HG02588 (cell line): ENCODE measurements at regions not wholly inside any gene's neighbourhood (a gene's known extent, or its start where the extent isn't known, plus 50 kb on each side); places are given as distances from the start of the nearest gene placed in this dataset.
A peak's percentile ranks its signal among the peaks of the same experiment; 100 is the strongest.
"Not testable (repeated sequence)": the region's sequence is repeated elsewhere in the genome, so short reads cannot be mapped to it uniquely, and the experiment has no call there.

Experiments
- ATAC-seq: cut with Tn5 transposase; IDR thresholded peaks from one replicate; pipeline ENCODE4 v1.9.1; 2021; ENCODE audit warnings: mild to moderate bottlenecking, moderate library complexity; ENCODE audit not compliant: unreplicated experiment

- ATAC-seq, result not testable (repeated sequence)
Observed at GRCh38 chr1:80288750-80289149, 1282.2 kb upstream of the ADGRL4 start.

- ATAC-seq, result no peak
Observed at GRCh38 chr1:80282536-80282935, 1276.0 kb upstream of the ADGRL4 start.

GRCh38 chr1:80278936-80279335 lies 1272.4 kb upstream of the ADGRL4 start:
- ATAC-seq, result no peak

DNA sequence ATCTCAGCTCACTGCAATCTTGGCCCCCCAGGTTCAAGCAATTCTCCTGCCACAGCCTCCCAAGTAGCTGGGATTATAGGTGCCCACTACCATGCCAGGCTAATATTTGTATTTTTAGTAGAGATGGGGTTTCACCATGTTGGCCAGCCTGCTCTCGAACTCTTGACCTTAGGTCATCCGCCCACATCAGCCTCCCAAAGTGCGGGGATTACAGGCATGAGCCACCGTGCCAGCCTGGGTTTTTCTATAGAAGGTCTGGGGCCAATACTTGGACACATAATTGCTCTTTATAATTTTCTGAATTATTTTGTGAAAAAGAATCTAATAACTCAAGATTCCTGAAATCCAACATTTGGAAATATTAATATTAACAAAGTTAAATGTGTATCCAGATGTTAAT lies 1267.7 kb upstream of the ADGRL4 start:
- no peak for ATAC-seq

DNA sequence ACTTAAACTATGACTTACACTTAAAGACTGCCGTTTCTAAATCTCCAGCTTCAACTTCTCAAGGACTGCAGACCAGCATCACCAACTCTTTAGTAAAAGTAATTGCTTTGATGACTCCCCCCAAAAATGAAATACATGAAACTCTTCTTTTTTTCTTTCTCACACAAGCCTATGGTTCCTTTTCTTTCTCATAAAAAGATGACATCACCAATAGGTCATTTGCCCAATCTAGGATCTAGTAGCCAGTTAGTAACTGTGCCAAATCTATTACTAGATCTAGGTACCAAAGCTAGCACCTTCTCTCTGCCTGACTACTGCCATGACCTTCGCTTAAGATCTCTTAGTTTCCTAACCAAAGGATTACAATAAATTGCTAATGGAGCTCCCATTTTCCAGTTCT lies 1266.0 kb upstream of the ADGRL4 start:
- ATAC-seq, result no peak

- no peak for ATAC-seq
Observed at GRCh38 chr1:80258659-80259058, 1252.1 kb upstream of the ADGRL4 start.

GRCh38 chr1:80251591-80251990 lies 1245.1 kb upstream of the ADGRL4 start:
- ATAC-seq, result no peak

DNA sequence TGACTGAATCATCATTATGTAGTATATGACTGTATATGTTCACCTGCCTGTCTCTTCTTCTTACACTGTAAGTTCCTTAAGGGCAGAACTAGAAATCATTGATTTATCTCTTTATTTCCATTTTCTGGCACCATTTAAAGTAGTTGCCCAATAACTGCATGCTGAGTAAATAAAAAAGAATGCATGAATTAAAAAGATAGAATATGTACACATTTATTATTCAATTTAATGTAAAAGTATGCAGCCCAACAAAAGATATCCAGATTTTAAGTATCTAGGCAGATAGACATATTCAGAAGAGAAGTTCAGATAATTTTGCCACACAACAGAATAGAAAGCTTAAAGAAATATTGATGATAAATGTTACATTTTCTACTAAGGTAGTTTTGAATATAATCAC lies 1244.6 kb upstream of the ADGRL4 start:
- ATAC-seq, result no peak

DNA sequence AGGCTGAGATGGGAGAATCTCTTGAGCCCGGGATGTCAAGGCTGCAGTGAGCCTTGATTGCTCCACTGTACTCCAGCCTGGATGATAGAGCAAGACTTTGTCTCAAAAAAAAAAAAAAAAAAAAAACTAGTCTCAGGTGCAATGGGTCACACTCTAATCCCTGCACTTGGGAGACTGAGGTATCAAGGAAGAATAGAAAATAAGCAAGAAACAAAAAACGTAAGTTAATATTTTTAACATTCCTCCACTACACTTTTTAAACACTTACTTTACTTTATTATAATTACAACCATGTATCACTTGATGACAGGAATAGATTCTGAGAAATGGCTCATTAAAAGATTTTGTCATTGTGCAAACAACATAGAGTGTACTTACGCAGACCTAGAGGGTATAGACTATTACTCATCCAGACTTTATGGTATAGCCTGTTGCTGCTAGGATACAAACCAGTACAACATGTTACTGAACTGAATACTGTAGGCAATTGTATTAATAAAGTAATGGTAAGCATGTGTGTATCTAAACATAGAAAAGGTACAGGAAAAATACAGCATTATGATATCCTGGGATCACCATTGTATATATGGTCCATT lies 1244.1 kb upstream of the ADGRL4 start:
- no peak for ATAC-seq

DNA sequence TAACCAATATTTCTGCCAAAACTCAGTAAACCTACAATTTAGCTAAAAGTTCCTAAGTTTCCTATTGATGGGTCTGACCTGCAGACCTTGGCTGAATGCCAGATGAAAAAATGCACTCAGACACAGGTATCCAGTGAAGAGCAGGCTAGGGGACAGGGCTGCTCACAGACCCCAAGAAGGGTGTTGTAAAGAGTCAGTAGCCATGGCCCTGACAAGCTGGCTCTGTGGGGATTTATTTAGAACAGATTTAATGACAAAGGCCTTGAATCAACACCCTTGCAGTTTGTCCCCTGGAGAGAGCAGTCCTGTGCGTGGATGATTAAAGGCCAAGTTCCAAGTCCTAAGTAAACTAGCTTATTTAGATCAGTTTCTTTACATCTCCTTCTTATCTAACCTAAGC lies 1243.2 kb upstream of the ADGRL4 start:
- no peak for ATAC-seq

- ATAC-seq, result no peak
Observed at GRCh38 chr1:80248886-80249285, 1242.4 kb upstream of the ADGRL4 start.

DNA sequence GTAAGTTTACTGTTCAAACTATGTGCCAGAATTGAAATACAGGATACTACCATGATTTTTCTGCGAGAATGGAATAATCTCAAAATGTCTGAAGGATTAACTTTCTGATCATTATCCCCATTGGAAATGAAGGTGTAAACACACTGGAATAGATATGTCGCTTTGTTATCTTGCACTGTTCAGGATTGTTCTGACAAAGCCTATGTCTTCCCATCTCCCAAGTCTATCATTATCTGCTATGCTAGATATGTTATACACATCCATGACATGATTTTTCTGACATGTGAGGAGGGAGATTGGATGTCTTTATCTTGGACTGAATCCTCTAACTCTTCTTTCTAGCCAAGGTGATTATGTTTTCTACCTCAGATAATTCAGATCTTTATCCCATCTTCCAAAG lies 1239.3 kb upstream of the ADGRL4 start:
- no peak for ATAC-seq

- ATAC-seq, result no peak
Observed at GRCh38 chr1:80244372-80244771, 1237.8 kb upstream of the ADGRL4 start.

- ATAC-seq, result no peak
Observed at GRCh38 chr1:80241566-80241965, 1235.0 kb upstream of the ADGRL4 start.

- no peak for ATAC-seq
Observed at GRCh38 chr1:80225510-80225909, 1219.0 kb upstream of the ADGRL4 start.

- ATAC-seq, result no peak
Observed at GRCh38 chr1:80221319-80221718, 1214.8 kb upstream of the ADGRL4 start.

DNA sequence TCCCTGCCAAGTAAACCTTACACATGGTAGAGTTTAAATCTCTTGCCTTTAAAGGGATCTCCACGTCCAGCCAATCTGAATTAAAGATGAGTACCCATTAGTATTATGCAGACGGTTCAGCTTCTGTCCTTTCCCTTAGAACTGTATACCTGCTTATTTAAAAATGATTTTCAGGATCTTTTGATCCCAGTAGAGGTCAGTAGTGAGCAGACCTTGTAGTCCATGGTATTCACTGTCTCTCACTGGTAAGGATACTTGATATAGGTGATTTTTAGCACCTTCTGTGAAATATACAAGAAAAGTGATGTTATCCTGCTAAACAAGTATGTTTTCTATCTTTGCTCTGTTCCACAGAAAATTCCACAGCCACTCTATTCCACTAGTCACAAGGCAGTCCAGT lies 1211.6 kb upstream of the ADGRL4 start:
- peak; percentile 79 for ATAC-seq

DNA sequence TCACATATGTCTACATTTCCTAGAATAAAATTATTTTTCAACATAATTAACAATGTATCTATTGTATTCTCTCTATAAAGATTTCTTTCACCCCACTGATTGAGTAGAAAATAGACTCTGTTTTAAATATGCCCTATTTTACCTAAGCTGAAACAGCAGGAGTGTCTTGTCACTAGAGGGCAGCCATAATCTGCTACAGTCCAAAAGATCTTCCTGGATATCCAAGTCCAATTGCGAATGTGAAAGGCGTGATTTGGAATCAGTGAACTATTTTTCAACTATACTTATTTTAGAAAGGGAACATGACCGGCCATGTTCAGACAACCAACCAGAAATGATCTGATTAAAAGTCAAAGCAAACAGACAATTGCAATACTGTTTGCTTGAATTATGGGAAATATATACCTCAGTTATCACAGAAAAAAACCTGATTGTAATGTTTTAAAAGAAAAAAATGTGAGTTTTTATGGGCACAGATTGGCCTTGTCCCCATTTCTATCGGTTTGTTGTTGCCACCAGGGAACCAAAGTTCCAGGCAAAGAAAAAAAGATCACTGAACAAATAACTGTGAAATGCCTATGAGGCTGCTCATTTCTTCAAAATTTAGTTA lies 1211.0 kb upstream of the ADGRL4 start:
- no peak for ATAC-seq

- no peak for ATAC-seq
Observed at GRCh38 chr1:80214888-80215540, 1208.5 kb upstream of the ADGRL4 start.

GRCh38 chr1:80212948-80213347 lies 1206.4 kb upstream of the ADGRL4 start:
- ATAC-seq, result no peak

DNA sequence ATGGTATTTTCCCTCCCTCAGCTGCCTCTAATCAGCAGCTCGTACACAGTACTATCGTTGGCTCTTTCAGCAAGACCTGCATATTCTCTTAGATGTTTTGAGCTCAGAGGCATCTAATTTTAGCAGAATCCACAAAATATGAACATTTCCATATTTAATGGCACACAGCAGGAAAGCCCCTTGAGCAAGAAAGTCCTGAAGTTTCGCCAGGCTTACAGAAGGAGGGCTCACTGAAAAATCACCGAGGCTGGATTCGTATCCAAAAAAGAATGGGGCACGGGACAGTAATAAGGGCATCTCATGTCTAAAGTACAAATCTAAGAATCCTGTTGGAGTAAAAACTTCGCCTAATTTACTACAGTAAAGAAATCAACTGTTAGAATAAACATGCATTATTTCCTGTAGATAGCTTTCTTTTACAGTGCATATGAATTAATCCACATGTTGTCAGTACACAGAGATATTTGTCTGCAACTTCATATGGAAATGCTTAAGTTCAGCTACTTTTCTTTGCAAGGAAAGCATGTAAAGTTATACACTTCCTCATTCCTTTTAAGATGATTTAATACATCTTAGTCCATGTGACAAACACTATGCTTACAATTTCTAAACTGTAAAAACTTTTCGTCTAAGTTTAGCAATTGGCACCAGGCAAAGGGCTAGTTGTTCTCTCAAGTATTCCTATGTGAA lies 1205.3 kb upstream of the ADGRL4 start:
- ATAC-seq, result no peak

- ATAC-seq, result no peak
Observed at GRCh38 chr1:80202118-80202517, 1195.6 kb upstream of the ADGRL4 start.
